ENCODE measurements at regions not wholly inside any gene's neighbourhood (a gene's known extent, or its start where the extent isn't known, plus 50 kb on each side); places are given as distances from the start of the nearest gene placed in this dataset.
"Not testable (repeated sequence)": the region's sequence is repeated elsewhere in the genome, so short reads cannot be mapped to it uniquely, and the experiment has no call there.

DNA sequence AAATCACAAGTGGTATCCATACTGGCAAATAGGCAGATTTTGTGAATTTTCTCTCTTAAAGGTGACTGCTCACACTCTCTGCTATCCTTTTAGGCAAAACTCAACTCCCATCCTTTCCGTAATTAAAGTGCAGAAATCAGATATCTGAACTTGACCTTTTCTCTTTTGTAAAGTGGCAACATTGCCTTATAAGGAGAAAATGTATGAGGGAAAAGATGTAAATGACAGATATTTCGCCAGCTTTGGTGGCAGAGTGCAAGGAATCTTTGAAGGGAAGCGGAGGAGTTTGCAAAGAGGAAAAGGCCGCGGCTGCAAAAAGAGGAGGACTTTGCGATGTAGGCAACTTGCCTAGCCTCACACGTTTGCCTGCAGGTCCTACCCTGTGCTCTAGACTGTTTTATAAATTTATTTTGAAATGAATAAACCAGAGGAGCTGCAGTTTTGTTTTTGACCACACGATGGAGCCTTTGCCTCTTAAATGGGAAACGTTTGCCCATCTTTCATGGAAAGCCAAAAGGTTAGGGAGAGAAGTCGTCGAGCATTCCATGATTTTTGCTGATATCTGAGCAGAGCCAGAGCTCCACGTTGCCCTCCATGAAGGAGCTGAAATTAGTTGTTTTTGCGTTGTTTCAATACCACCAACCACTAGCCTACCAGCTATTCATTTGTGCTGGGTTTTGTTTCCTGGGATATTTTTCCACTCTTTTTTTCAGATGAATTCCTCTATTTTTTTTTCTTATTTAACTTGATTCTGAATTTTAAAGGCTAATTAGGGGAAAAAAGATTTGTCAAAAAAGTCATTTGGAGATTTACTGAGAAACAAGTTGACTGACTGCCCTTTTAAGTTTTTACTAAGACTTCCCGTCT is 242.3 kb downstream of the LMX1A start:
- ChIA-PET CTCF (interaction anchor here (0.7 to 1.7 kb wide), 4 partner anchors 9 to 62 kb away, joined by 3 to 5 read pairs (median 3); no protein-coding TSS in a partner anchor), POLR2A (no interaction called here)
- no peaks in the 10 kb centered on the region for H3K4me1 Mint-ChIP-seq
- no peaks in the 10 kb centered on the region for H3K36me3 Mint-ChIP-seq (ENCODE audit: low read depth)
- H3K27ac Mint-ChIP-seq = no peak overlapping the region
- H3K27me3 Mint-ChIP-seq = peaks cover 32% of the 10 kb centered on the region
- DNase-seq = no peak
- no peaks in the 10 kb centered on the region for H3K9me3 Mint-ChIP-seq
- no peak overlapping the region for H3K4me3 Mint-ChIP-seq

DNA sequence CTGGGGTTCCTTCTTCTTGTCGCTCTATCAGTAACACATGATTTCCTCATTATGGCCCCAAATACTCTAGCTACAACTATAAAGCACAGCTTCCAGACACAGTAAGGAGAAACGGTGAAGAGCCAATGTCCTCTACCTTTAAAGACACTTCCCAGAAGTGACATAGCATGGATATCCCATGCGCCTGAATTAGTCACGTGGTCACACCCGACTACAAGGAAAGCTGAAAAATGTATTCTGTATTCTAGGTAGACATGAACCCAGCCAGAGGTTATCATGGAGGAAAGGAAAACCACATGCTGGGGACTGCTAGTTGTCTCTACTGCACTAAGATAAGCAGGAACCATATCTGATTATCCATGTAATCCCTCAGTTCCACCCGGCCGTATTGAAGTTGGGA is 244.3 kb downstream of the LMX1A start:
- peaks cover 18% of the 10 kb centered on the region for H3K27me3 Mint-ChIP-seq
- no peaks in the 10 kb centered on the region for H3K9me3 Mint-ChIP-seq
- ChIA-PET CTCF (no interaction called here), POLR2A (no interaction called here)
- no peaks in the 10 kb centered on the region for H3K36me3 Mint-ChIP-seq (ENCODE audit: low read depth)
- no peaks in the 10 kb centered on the region for H3K4me1 Mint-ChIP-seq
- no peak overlapping the region for H3K4me3 Mint-ChIP-seq
- DNase-seq = no peak
- no peak overlapping the region for H3K27ac Mint-ChIP-seq

GRCh38 chr1:165109013-165109412 is 247.5 kb downstream of the LMX1A start:
- DNase-seq = no peak
- Mint-ChIP-seq H3K36me3 (ENCODE audit: low read depth) (no peaks in the 10 kb centered on the region), H3K27ac (no peak overlapping the region), H3K4me1 (no peaks in the 10 kb centered on the region), H3K9me3 (no peaks in the 10 kb centered on the region), H3K4me3 (no peak overlapping the region), H3K27me3 (no peaks in the 10 kb centered on the region)
- CTCF ChIA-PET = no interaction called here
- POLR2A ChIA-PET = no interaction called here

- H3K9me3 Mint-ChIP-seq; H3K27me3 Mint-ChIP-seq; CTCF ChIA-PET; H3K36me3 Mint-ChIP-seq (ENCODE audit: low read depth); DNase-seq; H3K27ac Mint-ChIP-seq; H3K4me3 Mint-ChIP-seq; POLR2A ChIA-PET; H3K4me1 Mint-ChIP-seq: not testable (repeated sequence)
Measured at GRCh38 chr1:165092542-165093162, 263.9 kb downstream of the LMX1A start.

DNA sequence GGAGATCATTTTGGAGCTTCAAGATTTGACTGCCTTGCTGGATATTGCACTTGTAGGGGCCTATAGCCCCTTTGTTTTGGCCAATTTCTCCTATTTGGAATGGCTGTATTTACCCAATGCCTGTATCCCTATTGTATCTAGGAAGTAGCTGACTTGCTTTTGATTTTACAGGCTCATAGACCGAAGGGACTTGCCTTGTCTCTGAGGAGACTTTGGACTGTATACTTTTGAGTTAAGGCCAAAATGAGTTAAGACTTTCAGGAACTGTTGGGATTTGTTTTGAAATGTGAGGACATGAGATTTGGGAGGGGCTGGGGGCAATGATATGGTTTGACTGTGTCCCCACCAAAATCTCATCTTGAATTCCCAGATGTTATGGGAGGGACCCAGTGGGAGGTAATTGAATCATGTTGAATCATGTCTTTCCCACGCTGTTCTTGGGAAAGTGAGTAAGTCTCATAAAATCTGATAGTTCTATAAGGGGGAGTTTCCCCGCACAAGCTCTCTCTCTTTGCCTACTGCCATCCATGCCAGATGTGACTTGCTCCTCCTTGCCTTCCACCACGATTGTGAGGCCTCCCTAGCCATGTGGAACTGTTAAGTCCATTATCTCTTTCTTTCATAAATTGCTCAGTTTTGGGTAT is 276.1 kb downstream of the LMX1A start:
- H3K36me3 Mint-ChIP-seq (ENCODE audit: low read depth) = no peaks in the 10 kb centered on the region
- peaks cover 3% of the 10 kb centered on the region for H3K9me3 Mint-ChIP-seq
- no peak overlapping the region for H3K27ac Mint-ChIP-seq
- CTCF ChIA-PET = no interaction called here
- no peak for DNase-seq
- no peaks in the 10 kb centered on the region for H3K4me1 Mint-ChIP-seq
- H3K27me3 Mint-ChIP-seq = no peaks in the 10 kb centered on the region
- POLR2A ChIA-PET = no interaction called here
- H3K4me3 Mint-ChIP-seq = no peak overlapping the region

GRCh38 chr1:165078391-165078790 is 278.1 kb downstream of the LMX1A start:
- Mint-ChIP-seq H3K27me3 (no peaks in the 10 kb centered on the region), H3K9me3 (no peaks in the 10 kb centered on the region), H3K36me3 (ENCODE audit: low read depth) (no peaks in the 10 kb centered on the region), H3K27ac (no peak overlapping the region), H3K4me3 (no peak overlapping the region), H3K4me1 (no peaks in the 10 kb centered on the region)
- no peak for DNase-seq
- POLR2A ChIA-PET = no interaction called here
- CTCF ChIA-PET = no interaction called here

- CTCF ChIA-PET = no interaction called here
- Mint-ChIP-seq H3K27ac (no peak overlapping the region), H3K4me3 (no peak overlapping the region), H3K4me1 (no peaks in the 10 kb centered on the region), H3K9me3 (no peaks in the 10 kb centered on the region), H3K36me3 (ENCODE audit: low read depth) (no peaks in the 10 kb centered on the region), H3K27me3 (peaks cover 1% of the 10 kb centered on the region)
- DNase-seq = no peak
- POLR2A ChIA-PET = no interaction called here
Measured at GRCh38 chr1:165075725-165076370, 280.7 kb downstream of the LMX1A start.

DNA sequence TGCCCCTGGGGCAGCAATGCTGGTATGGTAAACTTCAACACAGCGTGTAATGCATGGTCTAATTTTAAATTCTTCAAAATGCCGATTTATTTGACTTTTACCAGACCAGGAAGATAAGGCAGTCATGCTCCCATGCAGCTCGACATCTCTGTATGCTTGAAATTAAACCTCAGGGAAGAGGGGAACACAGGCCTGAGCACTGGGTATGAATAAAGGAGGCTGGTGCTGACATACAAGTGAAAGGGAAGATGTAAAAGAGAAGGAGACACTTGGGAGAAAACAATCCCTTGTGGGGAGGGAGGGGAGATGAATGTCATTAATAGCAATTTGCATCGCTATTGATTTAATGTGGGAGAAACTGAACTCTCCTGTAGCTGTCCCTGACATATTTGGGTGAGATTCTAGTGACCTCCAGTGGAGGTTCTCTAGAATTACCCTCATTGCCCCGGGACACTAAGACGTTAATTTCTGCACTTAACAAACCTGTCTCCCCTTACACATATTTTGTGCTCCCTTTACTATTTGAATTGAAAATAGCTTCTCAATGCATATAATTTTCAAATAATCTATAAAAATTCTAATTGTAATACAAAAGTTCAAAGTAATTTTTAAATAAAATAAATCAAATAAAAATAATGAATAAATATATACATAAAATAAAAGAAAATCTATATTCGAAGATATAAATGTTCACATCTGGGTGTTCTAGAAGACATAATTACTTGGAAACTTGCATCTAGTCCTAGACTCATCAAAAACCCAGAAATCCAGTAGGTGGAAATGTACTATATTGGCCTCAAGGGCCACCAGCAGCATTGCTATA is 283.1 kb downstream of the LMX1A start:
- POLR2A ChIA-PET = no interaction called here
- CTCF ChIA-PET = interaction anchor here (0.5 to 1.3 kb wide), 2 partner anchors 15 to 1580 kb away, joined by 3 to 5 read pairs; no protein-coding TSS in a partner anchor
- Mint-ChIP-seq H3K4me1 (no peaks in the 10 kb centered on the region), H3K27me3 (peaks cover 3% of the 10 kb centered on the region), H3K9me3 (no peaks in the 10 kb centered on the region), H3K27ac (no peak overlapping the region), H3K4me3 (no peak overlapping the region), H3K36me3 (ENCODE audit: low read depth) (no peaks in the 10 kb centered on the region)
- no peak for DNase-seq

DNA sequence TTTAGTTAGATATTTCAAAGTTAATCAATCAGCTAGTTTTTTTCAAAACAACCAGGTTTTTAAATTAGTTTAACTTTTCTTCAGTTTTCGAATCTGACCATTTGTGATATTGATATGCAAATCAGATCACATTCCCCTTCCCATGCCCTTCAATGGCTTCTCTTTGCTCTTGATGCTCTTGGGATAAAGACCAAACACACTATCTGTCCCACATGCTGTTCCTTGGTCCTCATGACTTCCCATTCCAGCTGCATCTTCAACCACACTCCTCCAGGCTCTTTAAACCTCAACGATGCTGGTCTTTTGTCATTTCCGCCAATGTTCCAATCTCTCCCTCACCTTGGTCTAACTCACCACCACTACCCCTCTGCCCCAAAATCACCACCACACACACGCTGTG is 285.8 kb downstream of the LMX1A start:
- DNase-seq = no peak
- no peak overlapping the region for H3K4me3 Mint-ChIP-seq
- H3K27me3 Mint-ChIP-seq = peaks cover 3% of the 10 kb centered on the region
- no peak overlapping the region for H3K27ac Mint-ChIP-seq
- ChIA-PET POLR2A (no interaction called here), CTCF (no interaction called here)
- H3K36me3 Mint-ChIP-seq (ENCODE audit: low read depth) = no peaks in the 10 kb centered on the region
- no peaks in the 10 kb centered on the region for H3K4me1 Mint-ChIP-seq
- no peaks in the 10 kb centered on the region for H3K9me3 Mint-ChIP-seq

GRCh38 chr1:165069829-165070228 is 286.7 kb downstream of the LMX1A start:
- CTCF ChIA-PET = no interaction called here

GRCh38 chr1:165068741-165069140 is 287.8 kb downstream of the LMX1A start:
- Mint-ChIP-seq H3K9me3 (no peaks in the 10 kb centered on the region), H3K4me1 (no peaks in the 10 kb centered on the region), H3K27me3 (peaks cover 3% of the 10 kb centered on the region), H3K27ac (no peak overlapping the region), H3K4me3 (no peak overlapping the region), H3K36me3 (ENCODE audit: low read depth) (no peaks in the 10 kb centered on the region)
- CTCF ChIA-PET = no interaction called here
- no peak for DNase-seq
- POLR2A ChIA-PET = no interaction called here

More at GRCh38 chr1:165069829-165070228, 286.7 kb downstream of the LMX1A start:
- DNase-seq = no peak
- POLR2A ChIA-PET = no interaction called here
- H3K27me3 Mint-ChIP-seq = peaks cover 3% of the 10 kb centered on the region
- H3K9me3 Mint-ChIP-seq = no peaks in the 10 kb centered on the region
- H3K36me3 Mint-ChIP-seq (ENCODE audit: low read depth) = no peaks in the 10 kb centered on the region
- H3K4me1 Mint-ChIP-seq = no peaks in the 10 kb centered on the region
- H3K4me3 Mint-ChIP-seq = no peak overlapping the region
- no peak overlapping the region for H3K27ac Mint-ChIP-seq

DNA sequence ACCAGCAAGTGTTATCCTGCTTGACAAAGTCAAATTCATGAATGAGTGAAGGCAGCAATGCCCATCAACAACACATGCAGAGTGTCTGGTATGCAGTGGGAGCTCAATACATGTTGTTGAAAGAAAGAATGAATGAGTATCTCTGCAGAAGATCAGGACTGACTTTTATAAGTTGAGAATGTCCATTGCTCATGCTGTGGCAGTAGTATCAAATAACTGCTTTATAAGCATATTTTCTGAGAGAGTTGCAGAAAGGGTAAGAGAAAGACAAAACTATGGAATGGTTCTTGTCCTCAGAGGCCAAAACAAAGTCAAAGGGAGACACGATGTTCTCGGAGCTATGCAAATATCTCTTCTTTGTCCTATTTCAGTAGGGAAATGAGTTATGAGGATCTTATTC is 288.7 kb downstream of the LMX1A start:
- no peaks in the 10 kb centered on the region for H3K36me3 Mint-ChIP-seq (ENCODE audit: low read depth)
- no peak overlapping the region for H3K4me3 Mint-ChIP-seq
- POLR2A ChIA-PET = no interaction called here
- no peak for DNase-seq
- no peak overlapping the region for H3K27ac Mint-ChIP-seq
- H3K4me1 Mint-ChIP-seq = no peaks in the 10 kb centered on the region
- peaks cover 3% of the 10 kb centered on the region for H3K27me3 Mint-ChIP-seq
- H3K9me3 Mint-ChIP-seq = no peaks in the 10 kb centered on the region
- CTCF ChIA-PET = no interaction called here
